ENCODE measurements at regions not wholly inside any gene's neighbourhood (a gene's known extent, or its start where the extent isn't known, plus 50 kb on each side); places are given as distances from the start of the nearest gene placed in this dataset.

- DNase-seq (ENCODE audit: low read depth, low spot score): no peak
- H3K27ac ChIP-seq: peak overlapping the region; percentile 54
Measured at GRCh38 chr2:163210430-163210918, 371.9 kb upstream of the KCNH7 start.

- H3K27ac ChIP-seq: peak overlapping the region; percentile 18
- DNase-seq (ENCODE audit: low read depth, low spot score): no peak
Measured at GRCh38 chr2:163207693-163208370, 369.3 kb upstream of the KCNH7 start.

- H3K27ac ChIP-seq: no peak overlapping the region
- DNase-seq (ENCODE audit: low read depth, low spot score): no peak
Measured at GRCh38 chr2:163205589-163206254, 367.2 kb upstream of the KCNH7 start.

GRCh38 chr2:163200741-163201140, 362.2 kb upstream of the KCNH7 start:
- DNase-seq (ENCODE audit: low read depth, low spot score): no peak

GRCh38 chr2:163198972-163199371, 360.4 kb upstream of the KCNH7 start:
- H3K27ac ChIP-seq: no peak overlapping the region
- DNase-seq (ENCODE audit: low read depth, low spot score): no peak

More at GRCh38 chr2:163200741-163201140, 362.2 kb upstream of the KCNH7 start:
- H3K27ac ChIP-seq: no peak overlapping the region

- DNase-seq (ENCODE audit: low read depth, low spot score): no peak
Measured at GRCh38 chr2:163198007-163198406, 359.4 kb upstream of the KCNH7 start.

GRCh38 chr2:163191372-163191771, 352.8 kb upstream of the KCNH7 start:
- no peak for DNase-seq (ENCODE audit: low read depth, low spot score)
- H3K27ac ChIP-seq: no peak overlapping the region

More at GRCh38 chr2:163198007-163198406, 359.4 kb upstream of the KCNH7 start:
- H3K27ac ChIP-seq: no peak overlapping the region

GRCh38 chr2:163187995-163188655, 349.6 kb upstream of the KCNH7 start:
- H3K27ac ChIP-seq: peak overlapping the region; percentile 48
- no peak for DNase-seq (ENCODE audit: low read depth, low spot score)

GRCh38 chr2:163187119-163187518, 348.6 kb upstream of the KCNH7 start:
- no peak for DNase-seq (ENCODE audit: low read depth, low spot score)
- no peak overlapping the region for H3K27ac ChIP-seq

- DNase-seq (ENCODE audit: low read depth, low spot score): no peak
- H3K27ac ChIP-seq: no peak overlapping the region
Measured at GRCh38 chr2:163185160-163185559, 346.6 kb upstream of the KCNH7 start.

- DNase-seq (ENCODE audit: low read depth, low spot score): no peak
- H3K27ac ChIP-seq: no peak overlapping the region
Measured at GRCh38 chr2:163182764-163183354, 344.3 kb upstream of the KCNH7 start.

GRCh38 chr2:163177592-163177991, 339.0 kb upstream of the KCNH7 start:
- no peak overlapping the region for H3K27ac ChIP-seq
- no peak for DNase-seq (ENCODE audit: low read depth, low spot score)

- no peak for DNase-seq (ENCODE audit: low read depth, low spot score)
- H3K27ac ChIP-seq: no peak overlapping the region
Measured at GRCh38 chr2:163175294-163175693, 336.7 kb upstream of the KCNH7 start.

GRCh38 chr2:163173591-163173990, 335.0 kb upstream of the KCNH7 start:
- H3K27ac ChIP-seq: no peak overlapping the region
- no peak for DNase-seq (ENCODE audit: low read depth, low spot score)

GRCh38 chr2:163171786-163172530, 333.4 kb upstream of the KCNH7 start:
- no peak for DNase-seq (ENCODE audit: low read depth, low spot score)
- no peak overlapping the region for H3K27ac ChIP-seq

GRCh38 chr2:163157891-163158496, 319.4 kb upstream of the KCNH7 start:
- peak overlapping the region; percentile 1 for H3K27ac ChIP-seq
- DNase-seq (ENCODE audit: low read depth, low spot score): peak; percentile 12

- peak overlapping the region; percentile 1 for H3K27ac ChIP-seq
- no peak for DNase-seq (ENCODE audit: low read depth, low spot score)
Measured at GRCh38 chr2:163157411-163157810, 318.8 kb upstream of the KCNH7 start.

- no peak overlapping the region for H3K27ac ChIP-seq
- no peak for DNase-seq (ENCODE audit: low read depth, low spot score)
Measured at GRCh38 chr2:163155925-163156324, 317.4 kb upstream of the KCNH7 start.

- H3K27ac ChIP-seq: no peak overlapping the region
- DNase-seq (ENCODE audit: low read depth, low spot score): no peak
Measured at GRCh38 chr2:163155279-163155883, 316.8 kb upstream of the KCNH7 start.

Measured in epithelial cell of prostate (primary cell).